ENCODE measurements at regions not wholly inside any gene's neighbourhood (a gene's known extent, or its start where the extent isn't known, plus 50 kb on each side); places are given as distances from the start of the nearest gene placed in this dataset.
A peak's percentile ranks its signal among the peaks of the same experiment; 100 is the strongest.

DNA sequence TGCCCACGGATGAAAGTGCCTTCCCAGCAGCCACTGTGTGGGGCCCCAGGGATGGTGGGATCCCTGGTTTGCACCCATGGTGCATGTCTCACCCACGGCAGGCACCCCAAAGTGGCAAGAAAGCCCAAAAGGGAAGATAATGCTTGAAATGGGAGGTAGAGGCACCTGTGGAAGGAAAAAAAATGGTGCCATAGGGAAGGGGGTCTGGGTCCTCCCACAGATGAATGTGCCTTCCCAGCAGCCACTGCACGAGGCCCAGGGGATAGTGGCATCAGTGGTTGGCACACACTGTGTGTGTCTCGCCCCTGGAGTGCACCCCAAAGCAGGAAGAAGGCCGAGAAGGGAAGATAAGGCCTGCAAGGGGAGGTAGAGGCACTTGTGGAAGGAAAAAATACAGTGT lies 264.2 kb downstream of the ALG10 start:
- Histone ChIP-seq H3K4me2 (ENCODE audit: insufficient read depth, insufficient read length, low read length) (no peak overlapping the region), H4K20me1 (ENCODE audit: control insufficient read depth, insufficient read depth, insufficient read length) (no peaks in the 10 kb centered on the region), H4K5ac (ENCODE audit: insufficient read length, low read depth, low read length) (no peak overlapping the region), H4K91ac (ENCODE audit: insufficient read length, low read depth, low read length) (no peak overlapping the region), H2AFZ (ENCODE audit: low read length) (no peak overlapping the region), H3K27ac (ENCODE audit: insufficient read length, low read depth, low read length) (no peak overlapping the region), H3K9ac (ENCODE audit: extremely low read depth, insufficient read length, low read length) (no peak overlapping the region), H3T11ph (ENCODE audit: low read length) (no peak overlapping the region), H3K79me1 (ENCODE audit: insufficient read depth, low read depth, low read length, poor library complexity, severe bottlenecking) (no peaks in the 10 kb centered on the region), H2BK15ac (ENCODE audit: low read depth, low read length) (no peak overlapping the region), H2BK5ac (ENCODE audit: insufficient read length, low read length) (no peak overlapping the region), H3K4me1 (ENCODE audit: insufficient read depth, low read length) (no peaks in the 10 kb centered on the region), H3K18ac (ENCODE audit: insufficient read length, low read depth, low read length) (no peak overlapping the region), H3K23me2 (ENCODE audit: insufficient read length, low read depth, low read length, poor library complexity, severe bottlenecking) (no peaks in the 10 kb centered on the region), H3K14ac (ENCODE audit: insufficient read depth, low read length) (no peak overlapping the region), H3K79me2 (ENCODE audit: insufficient read depth, low read length) (no peaks in the 10 kb centered on the region), H3K56ac (ENCODE audit: insufficient read length, low read depth, low read length) (no peak overlapping the region), H2BK120ac (ENCODE audit: low read depth, low read length, poor library complexity, severe bottlenecking) (no peak overlapping the region), H3K4ac (ENCODE audit: low read depth, low read length) (no peak overlapping the region), H3K27me3 (ENCODE audit: insufficient read depth, low read length) (no peaks in the 10 kb centered on the region), H3K9me3 (ENCODE audit: control insufficient read depth, low read depth, low read length) (peaks cover 68% of the 10 kb centered on the region), H2AK5ac (ENCODE audit: insufficient read length, low read length) (no peak overlapping the region), H2BK12ac (ENCODE audit: insufficient read length, low read depth, low read length) (no peak overlapping the region), H2BK20ac (ENCODE audit: low read depth, low read length, poor library complexity, severe bottlenecking) (no peak overlapping the region), H3K23ac (ENCODE audit: insufficient read length, low read depth, low read length) (no peak overlapping the region), H4K8ac (replicated peaks; ENCODE audit: insufficient read length, low read depth, low read length) (no peak overlapping the region)
- H3K4me1 Mint-ChIP-seq: no peaks in the 10 kb centered on the region
- TF ChIP-seq, protein P1, sequence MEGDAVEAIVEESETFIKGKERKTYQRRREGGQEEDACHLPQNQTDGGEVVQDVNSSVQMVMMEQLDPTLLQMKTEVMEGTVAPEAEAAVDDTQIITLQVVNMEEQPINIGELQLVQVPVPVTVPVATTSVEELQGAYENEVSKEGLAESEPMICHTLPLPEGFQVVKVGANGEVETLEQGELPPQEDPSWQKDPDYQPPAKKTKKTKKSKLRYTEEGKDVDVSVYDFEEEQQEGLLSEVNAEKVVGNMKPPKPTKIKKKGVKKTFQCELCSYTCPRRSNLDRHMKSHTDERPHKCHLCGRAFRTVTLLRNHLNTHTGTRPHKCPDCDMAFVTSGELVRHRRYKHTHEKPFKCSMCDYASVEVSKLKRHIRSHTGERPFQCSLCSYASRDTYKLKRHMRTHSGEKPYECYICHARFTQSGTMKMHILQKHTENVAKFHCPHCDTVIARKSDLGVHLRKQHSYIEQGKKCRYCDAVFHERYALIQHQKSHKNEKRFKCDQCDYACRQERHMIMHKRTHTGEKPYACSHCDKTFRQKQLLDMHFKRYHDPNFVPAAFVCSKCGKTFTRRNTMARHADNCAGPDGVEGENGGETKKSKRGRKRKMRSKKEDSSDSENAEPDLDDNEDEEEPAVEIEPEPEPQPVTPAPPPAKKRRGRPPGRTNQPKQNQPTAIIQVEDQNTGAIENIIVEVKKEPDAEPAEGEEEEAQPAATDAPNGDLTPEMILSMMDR (conservative IDR thresholded peaks at IDR 0.05): no peak
- DNase-seq: peak; percentile 8
- H3K9me3 Mint-ChIP-seq: peaks cover 81 to 87% of the 10 kb centered on the region in 2 experiments
- no CpG with 5 or more reads among the region's 5 CpGs for WGBS (ENCODE audit: extremely low coverage, insufficient read length, low lambda C conversion rate)
- H3K27me3 Mint-ChIP-seq (ENCODE audit: low read depth): peaks cover 7% of the 10 kb centered on the region; the same call in 1 of the 2 replicates
- H3K36me3 Mint-ChIP-seq (ENCODE audit: insufficient read depth in 1 of 3, low read depth in 3 of 3): peaks cover 0 to 14% (median 12%) of the 10 kb centered on the region in 3 experiments
- no peak overlapping the region for H3K27ac Mint-ChIP-seq
- no peak overlapping the region for H3K4me3 Mint-ChIP-seq

Measured in H9 (cell line).